Testis (tissue), 2 donors: ENCODE measurements at regions not wholly inside any gene's neighbourhood (a gene's known extent, or its start where the extent isn't known, plus 50 kb on each side); places are given as distances from the start of the nearest gene placed in this dataset.

Experiments used
- CTCF ChIP-seq, 3 experiments: fragments of 450-650 bp in 2 of 3; fragments of 200-600 bp in 1 of 3; sonication (generic) in 1 of 3; IDR thresholded peaks; one replicate each; pipeline ENCODE4 v1.5.1; 2016 to 2019; ENCODE audit warnings: antibody characterized with exemption in 3 of 3, mild to moderate bottlenecking in 2 of 3, moderate library complexity in 1 of 3
- POLR2A ChIP-seq: fragments of 450-650 bp; IDR thresholded peaks from one replicate; pipeline ENCODE4 v1.6.1; 2017; ENCODE audit warnings: antibody characterized with exemption, mild to moderate bottlenecking, moderate library complexity

GRCh38 chr7:68279827-68280400, 1283.3 kb downstream of the TYW1 start:
- TF ChIP-seq CTCF (IDR thresholded peaks at IDR 0.05): no peak
- no peak for TF ChIP-seq POLR2A
